B cell (primary cell): ENCODE measurements at regions not wholly inside any gene's neighbourhood (a gene's known extent, or its start where the extent isn't known, plus 50 kb on each side); places are given as distances from the start of the nearest gene placed in this dataset.

ENCODE experiments used
- EZH2 ChIP-seq: IDR thresholded peaks from 2 replicates; pipeline ENCODE4 v1.6.1; 2012; ENCODE audit warnings: borderline replicate concordance, low read depth, mild to moderate bottlenecking, moderate library complexity, low read length; ENCODE audit not compliant: insufficient read depth, poor library complexity, severe bottlenecking
- TF ChIP-seq, protein P1 (sequence below): fragments of 200-600 bp; IDR thresholded peaks from one replicate; pipeline ENCODE4 v1.8.0; 2022; ENCODE audit warnings: antibody characterized with exemption, mild to moderate bottlenecking

GRCh38 chr11:81377418-81377817, 1356.2 kb downstream of the FAM181B start:
- TF ChIP-seq EZH2, result no peak
- TF ChIP-seq, protein P1, sequence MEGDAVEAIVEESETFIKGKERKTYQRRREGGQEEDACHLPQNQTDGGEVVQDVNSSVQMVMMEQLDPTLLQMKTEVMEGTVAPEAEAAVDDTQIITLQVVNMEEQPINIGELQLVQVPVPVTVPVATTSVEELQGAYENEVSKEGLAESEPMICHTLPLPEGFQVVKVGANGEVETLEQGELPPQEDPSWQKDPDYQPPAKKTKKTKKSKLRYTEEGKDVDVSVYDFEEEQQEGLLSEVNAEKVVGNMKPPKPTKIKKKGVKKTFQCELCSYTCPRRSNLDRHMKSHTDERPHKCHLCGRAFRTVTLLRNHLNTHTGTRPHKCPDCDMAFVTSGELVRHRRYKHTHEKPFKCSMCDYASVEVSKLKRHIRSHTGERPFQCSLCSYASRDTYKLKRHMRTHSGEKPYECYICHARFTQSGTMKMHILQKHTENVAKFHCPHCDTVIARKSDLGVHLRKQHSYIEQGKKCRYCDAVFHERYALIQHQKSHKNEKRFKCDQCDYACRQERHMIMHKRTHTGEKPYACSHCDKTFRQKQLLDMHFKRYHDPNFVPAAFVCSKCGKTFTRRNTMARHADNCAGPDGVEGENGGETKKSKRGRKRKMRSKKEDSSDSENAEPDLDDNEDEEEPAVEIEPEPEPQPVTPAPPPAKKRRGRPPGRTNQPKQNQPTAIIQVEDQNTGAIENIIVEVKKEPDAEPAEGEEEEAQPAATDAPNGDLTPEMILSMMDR, result no peak
